ENCODE measurements at regions not wholly inside any gene's neighbourhood (a gene's known extent, or its start where the extent isn't known, plus 50 kb on each side); places are given as distances from the start of the nearest gene placed in this dataset.

- TF ChIP-seq YY1 (IDR thresholded peaks at IDR 0.05; ENCODE audit: insufficient read depth, insufficient read length), result no peak
- no peak for TF ChIP-seq SUZ12 (IDR thresholded peaks at IDR 0.05; ENCODE audit: extremely low read depth, insufficient read depth, insufficient read length)
- no peak for TF ChIP-seq ZNF274 (IDR thresholded peaks at IDR 0.05; ENCODE audit: low read depth, low read length)
Observed at GRCh38 chr2:226286916-226287315, 512.7 kb downstream of the IRS1 start.
